Naive thymus-derived CD8-positive, alpha-beta T cell (primary cell): ENCODE measurements at regions not wholly inside any gene's neighbourhood (a gene's known extent, or its start where the extent isn't known, plus 50 kb on each side); places are given as distances from the start of the nearest gene placed in this dataset.

Experiments
- ATAC-seq, 2 donors: fragments of 150-1000 bp; cut with Tn5 transposase in 1 of 2; sonication (Bioruptor Pico), chemical (Tn5 transposase) in 1 of 2; 1 replicate in 1 of 2; 2 replicates in 1 of 2; pipeline ENCODE4 v1.10.0; 2021; ENCODE audit warnings: mild to moderate bottlenecking in 2 of 2, moderate library complexity in 2 of 2
- POLR2A ChIA-PET: fragments of 350-600 bp; sonication (Branson Sonifier 250); formaldehyde crosslinking; loops from one replicate; lab custom pipeline; 2021; ENCODE audit warnings: antibody characterized with exemption; lab: Charles Lee
- DNase-seq, 10 donors: peaks; one replicate each; pipeline versions ENCODE4 v3.0.0 to v3.0.0-alpha.2; 2020 to 2022
- H3K27ac Mint-ChIP-seq, 10 donors: one replicate each; pipeline ENCODE4 v1.8.0; 2020 to 2022; ENCODE audit warnings: mild to moderate bottlenecking in 10 of 10, mixed read lengths in 10 of 10, moderate library complexity in 4 of 10, inconsistent platforms in 1 of 10
- H3K27me3 Mint-ChIP-seq, 5 donors: one replicate each; pipeline ENCODE4 v1.8.0; 2021 to 2022; ENCODE audit warnings: mixed read lengths in 5 of 5
- H3K36me3 Mint-ChIP-seq, 3 donors: one replicate each; pipeline ENCODE4 v1.8.0; 2020 to 2022; ENCODE audit warnings: mixed read lengths in 3 of 3, mild to moderate bottlenecking in 2 of 3, inconsistent platforms in 1 of 3
- H3K4me1 Mint-ChIP-seq, 4 donors: one replicate each; pipeline ENCODE4 v1.8.0; 2021 to 2022; ENCODE audit warnings: mixed read lengths in 4 of 4
- H3K4me3 Mint-ChIP-seq, 10 donors: one replicate each; pipeline ENCODE4 v1.8.0; 2020 to 2022; ENCODE audit warnings: mild to moderate bottlenecking in 10 of 10, mixed read lengths in 10 of 10, moderate library complexity in 6 of 10, inconsistent platforms in 1 of 10
- H3K9me3 Mint-ChIP-seq, 9 donors: one replicate each; pipeline ENCODE4 v1.8.0; 2020 to 2022; ENCODE audit warnings: mixed read lengths in 9 of 9, mild to moderate bottlenecking in 3 of 9, inconsistent platforms in 1 of 9, moderate library complexity in 1 of 9

DNA sequence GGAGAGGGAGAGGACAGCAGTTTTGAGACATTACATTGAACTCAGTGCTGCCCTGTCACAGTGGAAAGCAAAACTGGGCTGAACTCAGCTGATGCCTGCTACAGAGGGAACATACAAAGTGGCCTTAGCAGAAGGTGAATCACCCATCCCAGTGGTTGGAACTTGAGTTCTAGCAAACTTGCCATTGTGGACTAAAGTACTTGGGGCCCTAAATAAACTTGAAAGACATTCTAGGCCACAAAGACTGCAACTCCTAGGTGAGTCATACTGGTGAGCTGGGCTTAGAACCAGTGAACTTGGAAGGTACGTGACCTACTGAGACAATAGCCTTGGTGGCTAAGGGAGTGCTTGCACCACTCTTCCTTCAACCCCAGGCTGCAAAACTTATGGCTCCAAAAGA, 155.7 kb upstream of the RIOK2 start:
- Mint-ChIP-seq H3K4me3 (no peak overlapping the region), H3K9me3 (peaks cover 6 to 84% (median 43%) of the 10 kb centered on the region in 9 donors), H3K27ac (no peak overlapping the region), H3K27me3 (peaks cover 0 to 10% (median 0%) of the 10 kb centered on the region in 5 donors), H3K36me3 (peaks cover 0 to 45% (median 5%) of the 10 kb centered on the region in 3 donors), H3K4me1 (no peaks in the 10 kb centered on the region)
- ATAC-seq: no peak
- POLR2A ChIA-PET: no interaction called here
- no peak for DNase-seq

DNA sequence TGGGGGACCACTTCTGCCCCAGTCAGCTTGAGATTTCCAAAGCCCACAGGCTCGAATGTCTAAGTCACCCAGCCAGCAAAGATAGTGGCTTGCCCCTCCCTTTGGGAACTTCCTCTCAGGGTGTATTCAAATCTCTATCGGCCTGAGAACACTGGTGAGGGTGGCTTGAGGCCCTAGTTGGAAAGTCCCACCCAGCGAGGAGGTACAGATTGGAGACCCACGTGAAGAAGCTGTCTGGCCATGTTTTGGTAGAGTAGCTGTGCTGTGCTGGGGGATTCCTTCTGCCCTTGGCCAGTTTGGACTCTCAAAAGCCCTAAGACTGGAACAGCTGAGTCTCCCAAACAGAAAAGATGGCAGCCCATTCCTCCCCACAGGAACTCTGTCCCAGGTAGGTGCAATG, 172.7 kb upstream of the RIOK2 start:
- POLR2A ChIA-PET: no interaction called here
- Mint-ChIP-seq H3K4me1 (no peaks in the 10 kb centered on the region), H3K4me3 (no peak overlapping the region), H3K27me3 (peaks cover 0 to 8% (median 0%) of the 10 kb centered on the region in 5 donors), H3K36me3 (peaks cover 0 to 60% (median 2%) of the 10 kb centered on the region in 3 donors), H3K9me3 (peaks cover 17 to 89% (median 58%) of the 10 kb centered on the region in 9 donors), H3K27ac (no peak overlapping the region)
- no peak for ATAC-seq
- DNase-seq: no peak

DNA sequence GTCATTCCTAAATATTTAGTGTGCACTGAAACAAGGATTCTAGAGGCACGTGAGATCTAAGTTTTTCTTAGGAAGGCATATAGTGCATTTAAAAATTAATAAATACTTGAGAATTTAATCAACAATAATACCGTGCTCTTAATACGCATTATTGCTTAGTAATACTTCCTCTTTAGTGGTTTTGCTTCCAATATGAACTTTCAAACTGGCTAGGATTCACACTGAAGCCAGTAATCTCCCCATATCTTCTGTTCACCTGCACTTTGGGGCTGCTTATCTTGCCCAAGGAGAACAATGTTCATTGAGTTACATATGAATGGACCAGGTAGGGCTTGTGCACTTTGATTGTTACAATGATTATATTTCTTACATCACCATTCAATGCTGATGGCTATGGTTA, 180.5 kb upstream of the RIOK2 start:
- ATAC-seq: no peak
- Mint-ChIP-seq H3K36me3 (peaks cover 0 to 7% (median 0%) of the 10 kb centered on the region in 3 donors), H3K9me3 (peaks cover 0 to 27% (median 14%) of the 10 kb centered on the region in 9 donors), H3K4me1 (no peaks in the 10 kb centered on the region), H3K27ac (no peak overlapping the region), H3K4me3 (no peak overlapping the region), H3K27me3 (peaks cover 0 to 9% (median 0%) of the 10 kb centered on the region in 5 donors)
- POLR2A ChIA-PET: no interaction called here
- DNase-seq: no peak

DNA sequence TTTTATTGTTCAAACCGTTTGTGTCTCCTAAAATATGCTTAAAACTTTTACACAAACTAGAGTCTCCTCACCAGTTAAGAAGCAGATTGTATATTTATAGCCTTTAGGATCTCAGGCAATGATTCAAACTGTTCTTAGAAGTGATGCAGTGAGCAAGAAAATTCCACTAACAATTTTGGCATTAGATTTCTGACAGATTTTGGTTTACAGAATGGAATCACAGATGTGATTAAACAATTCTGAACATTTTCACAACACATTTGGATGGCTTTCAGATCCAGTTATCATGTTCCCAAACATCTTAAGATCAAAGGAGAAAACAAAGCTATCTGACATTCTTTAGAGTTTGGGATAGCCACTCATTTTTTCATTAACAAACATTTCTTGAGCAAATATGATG, 181.7 kb upstream of the RIOK2 start:
- no peak for DNase-seq
- Mint-ChIP-seq H3K27ac (no peak overlapping the region), H3K4me3 (no peak overlapping the region), H3K4me1 (no peaks in the 10 kb centered on the region), H3K27me3 (peaks cover 0 to 9% (median 0%) of the 10 kb centered on the region in 5 donors), H3K36me3 (peaks cover 0 to 7% (median 0%) of the 10 kb centered on the region in 3 donors), H3K9me3 (peaks cover 0 to 28% (median 13%) of the 10 kb centered on the region in 9 donors)
- ATAC-seq: no peak
- POLR2A ChIA-PET: no interaction called here

DNA sequence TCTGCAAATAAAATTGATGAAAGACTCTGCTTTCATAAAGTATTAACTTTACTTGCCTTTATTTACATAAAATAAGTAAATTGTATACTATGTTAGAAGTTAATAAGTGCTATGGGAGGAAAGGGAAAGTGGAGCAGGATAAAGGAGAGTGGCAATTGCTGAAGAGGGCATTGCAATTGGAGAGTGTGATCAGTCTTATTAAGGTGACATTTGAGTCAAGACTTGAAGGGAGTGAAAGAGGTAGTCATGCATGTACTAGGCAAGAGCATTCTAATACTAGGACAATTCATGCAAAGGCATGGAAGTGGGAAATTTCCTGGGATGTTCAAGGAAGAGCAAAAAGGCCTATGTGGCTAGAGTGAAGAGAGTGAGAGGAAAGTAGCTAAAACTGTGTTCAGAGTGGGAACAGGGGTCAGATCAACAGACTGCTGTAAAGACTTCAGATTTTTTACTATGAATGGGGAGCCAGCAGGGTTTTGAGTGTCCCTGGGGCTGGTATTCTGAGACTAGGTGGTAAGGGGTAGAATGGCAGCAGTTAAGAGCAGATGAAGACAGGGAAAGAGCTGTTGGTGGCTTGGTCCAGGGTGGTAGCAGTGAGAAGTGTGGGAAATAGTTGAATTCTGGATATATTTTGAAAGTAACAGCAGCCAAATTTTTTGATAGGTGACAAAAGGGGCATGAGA, 182.3 kb upstream of the RIOK2 start:
- Mint-ChIP-seq H3K9me3 (peaks cover 0 to 28% (median 13%) of the 10 kb centered on the region in 9 donors), H3K27me3 (peaks cover 0 to 12% (median 0%) of the 10 kb centered on the region in 5 donors), H3K4me1 (no peaks in the 10 kb centered on the region), H3K27ac (no peak overlapping the region), H3K4me3 (no peak overlapping the region), H3K36me3 (peaks cover 0 to 4% (median 0%) of the 10 kb centered on the region in 3 donors)
- ATAC-seq (no peak), DNase-seq (no peak)
- POLR2A ChIA-PET: no interaction called here

DNA sequence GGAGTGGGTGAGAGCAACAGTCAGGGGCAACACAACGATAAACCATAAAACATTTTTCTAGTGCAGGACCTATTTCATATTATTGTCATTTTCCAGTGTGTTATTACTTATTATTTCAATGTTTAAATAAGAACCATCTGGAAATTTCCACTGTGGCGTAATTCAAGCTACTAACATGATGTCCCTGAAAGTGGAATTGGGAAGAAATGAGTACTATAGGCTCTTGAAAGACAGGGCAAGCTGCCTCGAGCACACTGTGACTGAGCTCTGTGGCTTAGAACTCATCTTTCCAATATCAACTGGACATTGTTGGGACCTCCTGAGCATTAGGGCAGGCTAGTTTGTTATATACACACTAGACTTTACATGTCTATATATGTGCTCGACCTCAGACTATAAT, 182.9 kb upstream of the RIOK2 start:
- peaks cover 0 to 12% (median 0%) of the 10 kb centered on the region in 5 donors for H3K27me3 Mint-ChIP-seq
- no peak for DNase-seq
- H3K4me3 Mint-ChIP-seq: no peak overlapping the region
- POLR2A ChIA-PET: no interaction called here
- H3K36me3 Mint-ChIP-seq: no peaks in the 10 kb centered on the region
- H3K9me3 Mint-ChIP-seq: peaks cover 0 to 23% (median 10%) of the 10 kb centered on the region in 9 donors
- no peak for ATAC-seq
- no peaks in the 10 kb centered on the region for H3K4me1 Mint-ChIP-seq
- no peak overlapping the region for H3K27ac Mint-ChIP-seq

DNA sequence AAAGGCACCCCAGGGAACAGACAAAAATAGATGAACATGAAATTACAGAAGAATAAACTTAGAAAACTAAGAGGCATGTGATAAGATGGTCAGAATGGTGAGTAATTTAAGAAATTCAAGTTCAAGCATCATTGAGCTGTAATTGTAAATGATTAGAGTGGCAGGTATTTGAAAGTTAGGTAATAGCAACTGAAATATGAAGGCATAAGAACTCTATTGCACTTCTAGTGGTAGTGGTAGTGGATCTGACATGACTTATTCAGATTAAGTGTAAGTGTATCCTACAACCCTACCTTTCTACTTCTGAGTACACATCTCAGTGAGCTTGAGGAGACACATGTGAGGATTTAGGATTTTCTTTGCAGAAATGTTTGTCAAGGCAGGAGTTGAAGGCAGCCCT, 192.9 kb upstream of the RIOK2 start:
- no peak for ATAC-seq
- Mint-ChIP-seq H3K4me3 (no peak overlapping the region), H3K9me3 (peaks cover 9 to 63% (median 20%) of the 10 kb centered on the region in 9 donors), H3K27ac (no peak overlapping the region), H3K27me3 (peaks cover 0 to 3% (median 0%) of the 10 kb centered on the region in 5 donors), H3K36me3 (peaks cover 0 to 7% (median 0%) of the 10 kb centered on the region in 3 donors), H3K4me1 (no peaks in the 10 kb centered on the region)
- POLR2A ChIA-PET: no interaction called here
- no peak for DNase-seq

DNA sequence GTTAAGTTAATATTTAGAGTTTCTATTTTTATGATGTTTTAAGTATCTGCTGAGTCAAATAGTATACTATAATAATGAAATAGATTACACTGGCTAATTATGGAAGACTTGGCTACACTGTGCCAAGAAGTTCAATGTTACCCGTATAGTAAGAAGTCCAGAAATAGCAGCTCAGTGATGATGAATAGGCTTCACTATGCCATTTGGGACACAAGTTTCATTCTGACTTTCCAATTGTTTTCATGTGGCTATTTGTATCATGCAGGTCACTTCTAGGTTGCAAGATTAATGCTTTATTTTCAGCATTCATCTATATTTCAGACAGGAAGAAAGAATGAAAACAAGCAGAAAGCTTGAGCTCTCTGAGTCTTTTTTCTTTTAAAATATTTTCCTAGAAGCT, 194.5 kb upstream of the RIOK2 start:
- ATAC-seq (no peak), DNase-seq (no peak)
- Mint-ChIP-seq H3K27me3 (peaks cover 0 to 8% (median 0%) of the 10 kb centered on the region in 5 donors), H3K4me1 (no peaks in the 10 kb centered on the region), H3K4me3 (no peak overlapping the region), H3K9me3 (peaks cover 5 to 50% (median 16%) of the 10 kb centered on the region in 9 donors), H3K27ac (no peak overlapping the region), H3K36me3 (peaks cover 0 to under 1% (median 0%) of the 10 kb centered on the region in 3 donors)
- POLR2A ChIA-PET: no interaction called here

DNA sequence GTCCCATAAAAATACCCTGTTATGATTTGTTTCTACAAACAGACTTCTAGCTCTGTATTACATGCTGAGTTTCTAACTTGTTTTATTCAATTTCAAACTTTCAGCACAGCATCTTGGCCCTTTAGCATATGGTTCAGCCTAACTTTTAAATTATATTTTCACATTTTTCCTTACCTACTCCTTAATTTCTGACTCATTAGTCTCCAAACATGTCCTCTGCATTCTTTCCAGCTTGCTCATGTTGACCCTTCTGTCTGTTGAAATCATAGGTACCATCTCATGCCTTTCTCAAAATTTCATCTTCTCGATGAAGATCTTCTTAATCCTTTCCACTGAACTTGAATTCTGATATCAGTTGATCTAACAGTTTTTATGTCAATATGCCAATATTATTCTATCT, 200.9 kb upstream of the RIOK2 start:
- ATAC-seq (no peak), DNase-seq (no peak)
- Mint-ChIP-seq H3K4me3 (no peak overlapping the region), H3K4me1 (no peaks in the 10 kb centered on the region), H3K36me3 (no peaks in the 10 kb centered on the region), H3K27ac (no peak overlapping the region), H3K9me3 (peaks cover 0 to 27% (median 8%) of the 10 kb centered on the region in 9 donors), H3K27me3 (peaks cover 0 to 8% (median 0%) of the 10 kb centered on the region in 5 donors)
- POLR2A ChIA-PET: interaction anchor here (0.6 kb wide), 1 partner anchor 681 kb away, joined by 3 read pairs; no protein-coding TSS in a partner anchor

DNA sequence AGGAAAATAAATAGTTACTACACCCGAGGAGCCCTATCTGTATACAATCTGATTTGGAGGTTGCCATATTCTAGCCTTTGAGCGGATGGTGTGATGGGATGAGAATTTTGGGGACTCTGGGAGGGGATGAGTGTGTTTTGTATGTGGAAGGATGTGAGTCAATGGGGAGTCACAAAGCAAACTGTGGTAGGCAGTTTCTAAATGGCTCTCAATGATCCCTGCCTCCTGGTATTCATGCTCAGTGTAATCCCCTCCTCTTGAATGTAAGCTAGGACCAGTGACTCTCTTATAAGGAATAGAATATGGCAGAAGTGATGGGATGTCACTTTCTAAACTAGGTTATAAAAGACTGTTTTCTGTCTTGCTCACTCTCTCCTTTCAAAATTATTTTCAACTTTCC, 205.7 kb upstream of the RIOK2 start:
- no peaks in the 10 kb centered on the region for H3K36me3 Mint-ChIP-seq
- H3K4me3 Mint-ChIP-seq: no peak overlapping the region

DNA sequence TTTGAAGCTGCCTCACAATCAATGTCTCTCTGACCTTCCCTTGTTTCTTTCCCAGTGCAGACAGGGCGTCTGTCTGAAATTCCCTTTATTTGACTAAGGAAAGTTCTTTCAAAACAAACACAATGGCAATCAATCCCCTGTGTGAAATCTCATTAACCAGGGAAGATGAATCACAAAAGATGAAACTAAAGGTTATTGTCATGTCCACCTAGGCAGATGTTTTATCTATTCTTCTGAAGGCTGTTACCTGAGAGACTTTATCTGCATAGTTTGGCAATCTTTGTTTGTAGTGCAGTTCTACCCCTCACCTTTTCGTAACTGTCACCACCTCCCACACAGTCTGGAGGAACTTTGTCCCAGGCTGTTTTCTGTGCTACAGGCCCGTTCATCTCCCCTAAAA, 217.5 kb upstream of the RIOK2 start:
- Mint-ChIP-seq H3K36me3 (no peaks in the 10 kb centered on the region), H3K4me1 (no peaks in the 10 kb centered on the region)

More for the DNA sequence above, 205.7 kb upstream of the RIOK2 start:
- no peak overlapping the region for H3K27ac Mint-ChIP-seq
- H3K4me1 Mint-ChIP-seq: no peaks in the 10 kb centered on the region
- DNase-seq (no peak), ATAC-seq (no peak)
- peaks cover 0 to 2% (median 0%) of the 10 kb centered on the region in 5 donors for H3K27me3 Mint-ChIP-seq
- peaks cover 0 to 22% (median 5%) of the 10 kb centered on the region in 9 donors for H3K9me3 Mint-ChIP-seq
- POLR2A ChIA-PET: no interaction called here

DNA sequence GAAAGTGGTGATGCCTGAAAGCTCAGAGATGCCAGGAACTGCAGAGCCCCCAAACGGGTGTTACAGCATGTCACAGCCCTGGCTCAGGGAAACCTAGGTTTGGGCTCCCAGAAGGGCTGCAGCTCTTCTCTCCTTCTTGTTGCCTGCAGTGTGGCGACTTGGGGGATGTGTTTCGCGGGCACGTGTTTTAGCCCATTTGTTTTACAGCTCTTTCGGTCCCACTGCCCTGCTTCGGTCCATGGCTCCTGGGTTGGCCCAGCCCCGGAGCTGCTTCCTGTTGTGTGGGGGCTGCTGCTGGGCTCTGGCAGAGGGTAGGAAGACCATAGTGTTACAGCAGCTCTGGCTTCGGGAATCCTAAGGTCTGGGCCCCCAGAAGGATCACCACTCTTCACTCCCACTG, 222.9 kb upstream of the RIOK2 start:
- no peak for ATAC-seq
- Mint-ChIP-seq H3K27me3 (peaks cover 0 to 9% (median 2%) of the 10 kb centered on the region in 5 donors), H3K9me3 (peaks cover 0 to 17% (median 0%) of the 10 kb centered on the region in 9 donors), H3K27ac (no peak overlapping the region), H3K36me3 (no peaks in the 10 kb centered on the region), H3K4me1 (peaks cover 0 to 1% (median 0%) of the 10 kb centered on the region in 4 donors), H3K4me3 (no peak overlapping the region)
- POLR2A ChIA-PET: no interaction called here
- no peak for DNase-seq

More for the DNA sequence above, 217.5 kb upstream of the RIOK2 start:
- no peak overlapping the region for H3K27ac Mint-ChIP-seq
- H3K4me3 Mint-ChIP-seq: no peak overlapping the region
- POLR2A ChIA-PET: no interaction called here
- peaks cover 0 to 9% (median 0%) of the 10 kb centered on the region in 5 donors for H3K27me3 Mint-ChIP-seq
- ATAC-seq (no peak), DNase-seq (no peak)
- H3K9me3 Mint-ChIP-seq: peaks cover 0 to 2% (median 0%) of the 10 kb centered on the region in 9 donors

DNA sequence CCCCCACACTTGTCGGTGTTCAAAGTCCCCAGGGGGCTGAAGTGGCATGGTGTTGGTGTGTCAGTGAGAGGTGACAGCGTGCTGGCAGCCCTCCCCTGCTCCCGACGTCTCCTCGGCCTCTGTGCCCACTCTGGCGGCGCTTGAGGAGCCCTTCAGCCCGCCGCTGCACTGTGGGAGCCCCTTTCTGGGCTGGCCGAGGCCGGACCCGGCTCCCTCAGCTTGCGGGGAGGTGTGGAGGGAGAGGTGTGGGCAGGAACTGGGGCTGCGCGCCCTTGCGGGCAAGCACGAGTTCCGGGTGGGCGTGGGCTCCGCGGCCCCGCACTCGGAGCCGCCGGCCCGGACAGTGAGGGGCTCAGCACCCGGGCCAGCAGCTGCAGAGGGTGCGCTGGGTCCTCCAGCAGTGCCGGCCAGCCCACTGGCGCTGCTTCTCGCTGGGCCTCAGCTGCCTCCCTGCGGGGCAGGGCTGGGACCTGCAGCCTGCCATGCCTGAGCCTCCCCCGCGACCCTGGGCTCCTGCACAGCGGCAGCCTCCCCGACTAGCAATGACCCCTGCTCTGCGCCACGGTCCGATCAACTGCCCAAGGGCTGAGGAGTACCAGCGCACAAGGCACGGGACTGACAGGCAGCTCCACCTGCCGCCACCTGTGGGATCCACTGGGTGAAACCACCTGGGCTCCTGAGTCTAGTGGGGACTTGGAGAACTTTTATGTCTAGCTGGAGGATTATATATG, 224.1 kb upstream of the RIOK2 start:
- POLR2A ChIA-PET: interaction anchor here (0.6 kb wide), 1 partner anchor 33 kb away, joined by 3 read pairs; no protein-coding TSS in a partner anchor
- H3K27me3 Mint-ChIP-seq: peaks cover 0 to 8% (median 2%) of the 10 kb centered on the region in 5 donors
- no peak overlapping the region for H3K27ac Mint-ChIP-seq
- no peak overlapping the region for H3K4me3 Mint-ChIP-seq
- peaks cover 0 to 1% (median 0%) of the 10 kb centered on the region in 4 donors for H3K4me1 Mint-ChIP-seq
- peaks cover 0 to 17% (median 0%) of the 10 kb centered on the region in 9 donors for H3K9me3 Mint-ChIP-seq
- ATAC-seq (no peak), DNase-seq (no peak)
- H3K36me3 Mint-ChIP-seq: no peaks in the 10 kb centered on the region
